NOMO-1 treated with DMSO at 0.1 percent for 48 hours (cell line): ENCODE measurements at regions not wholly inside any gene's neighbourhood (a gene's known extent, or its start where the extent isn't known, plus 50 kb on each side); places are given as distances from the start of the nearest gene placed in this dataset.

Experiments
- DNase-seq: peaks from one replicate; lab custom pipeline; 2025; ENCODE audit not compliant: unreplicated experiment; lab: John Stamatoyannopoulos, UW

DNA sequence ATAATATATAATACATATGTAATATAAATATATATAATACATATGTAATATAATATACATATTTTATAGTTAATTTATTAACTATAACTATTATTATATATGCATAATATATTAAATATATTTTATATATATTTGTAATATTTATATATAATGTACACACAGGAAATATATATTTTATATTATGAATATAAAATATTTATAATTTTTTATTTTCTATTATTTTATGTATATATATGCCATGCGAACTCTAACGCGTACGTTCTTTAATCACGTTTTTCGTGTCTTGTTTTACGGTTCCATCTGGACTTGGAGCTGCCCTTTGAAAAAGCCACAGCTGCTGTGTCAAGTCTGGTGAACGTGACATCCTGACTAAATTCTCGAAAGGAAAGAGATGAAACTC lies 332.1 kb downstream of the ASMT start:
- DNase-seq: no peak
